ENCODE measurements at regions not wholly inside any gene's neighbourhood (a gene's known extent, or its start where the extent isn't known, plus 50 kb on each side); places are given as distances from the start of the nearest gene placed in this dataset.

- TF ChIP-seq, protein P1, sequence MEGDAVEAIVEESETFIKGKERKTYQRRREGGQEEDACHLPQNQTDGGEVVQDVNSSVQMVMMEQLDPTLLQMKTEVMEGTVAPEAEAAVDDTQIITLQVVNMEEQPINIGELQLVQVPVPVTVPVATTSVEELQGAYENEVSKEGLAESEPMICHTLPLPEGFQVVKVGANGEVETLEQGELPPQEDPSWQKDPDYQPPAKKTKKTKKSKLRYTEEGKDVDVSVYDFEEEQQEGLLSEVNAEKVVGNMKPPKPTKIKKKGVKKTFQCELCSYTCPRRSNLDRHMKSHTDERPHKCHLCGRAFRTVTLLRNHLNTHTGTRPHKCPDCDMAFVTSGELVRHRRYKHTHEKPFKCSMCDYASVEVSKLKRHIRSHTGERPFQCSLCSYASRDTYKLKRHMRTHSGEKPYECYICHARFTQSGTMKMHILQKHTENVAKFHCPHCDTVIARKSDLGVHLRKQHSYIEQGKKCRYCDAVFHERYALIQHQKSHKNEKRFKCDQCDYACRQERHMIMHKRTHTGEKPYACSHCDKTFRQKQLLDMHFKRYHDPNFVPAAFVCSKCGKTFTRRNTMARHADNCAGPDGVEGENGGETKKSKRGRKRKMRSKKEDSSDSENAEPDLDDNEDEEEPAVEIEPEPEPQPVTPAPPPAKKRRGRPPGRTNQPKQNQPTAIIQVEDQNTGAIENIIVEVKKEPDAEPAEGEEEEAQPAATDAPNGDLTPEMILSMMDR (IDR thresholded peaks at IDR 0.05): no peak
- TF ChIP-seq POLR2AphosphoS5 (IDR thresholded peaks at IDR 0.05; ENCODE audit: low read depth, low read length) (no peak), TCF7L2 (IDR thresholded peaks at IDR 0.05; ENCODE audit: low read depth, low read length) (no peak)
- TF ChIP-seq, protein P2, sequence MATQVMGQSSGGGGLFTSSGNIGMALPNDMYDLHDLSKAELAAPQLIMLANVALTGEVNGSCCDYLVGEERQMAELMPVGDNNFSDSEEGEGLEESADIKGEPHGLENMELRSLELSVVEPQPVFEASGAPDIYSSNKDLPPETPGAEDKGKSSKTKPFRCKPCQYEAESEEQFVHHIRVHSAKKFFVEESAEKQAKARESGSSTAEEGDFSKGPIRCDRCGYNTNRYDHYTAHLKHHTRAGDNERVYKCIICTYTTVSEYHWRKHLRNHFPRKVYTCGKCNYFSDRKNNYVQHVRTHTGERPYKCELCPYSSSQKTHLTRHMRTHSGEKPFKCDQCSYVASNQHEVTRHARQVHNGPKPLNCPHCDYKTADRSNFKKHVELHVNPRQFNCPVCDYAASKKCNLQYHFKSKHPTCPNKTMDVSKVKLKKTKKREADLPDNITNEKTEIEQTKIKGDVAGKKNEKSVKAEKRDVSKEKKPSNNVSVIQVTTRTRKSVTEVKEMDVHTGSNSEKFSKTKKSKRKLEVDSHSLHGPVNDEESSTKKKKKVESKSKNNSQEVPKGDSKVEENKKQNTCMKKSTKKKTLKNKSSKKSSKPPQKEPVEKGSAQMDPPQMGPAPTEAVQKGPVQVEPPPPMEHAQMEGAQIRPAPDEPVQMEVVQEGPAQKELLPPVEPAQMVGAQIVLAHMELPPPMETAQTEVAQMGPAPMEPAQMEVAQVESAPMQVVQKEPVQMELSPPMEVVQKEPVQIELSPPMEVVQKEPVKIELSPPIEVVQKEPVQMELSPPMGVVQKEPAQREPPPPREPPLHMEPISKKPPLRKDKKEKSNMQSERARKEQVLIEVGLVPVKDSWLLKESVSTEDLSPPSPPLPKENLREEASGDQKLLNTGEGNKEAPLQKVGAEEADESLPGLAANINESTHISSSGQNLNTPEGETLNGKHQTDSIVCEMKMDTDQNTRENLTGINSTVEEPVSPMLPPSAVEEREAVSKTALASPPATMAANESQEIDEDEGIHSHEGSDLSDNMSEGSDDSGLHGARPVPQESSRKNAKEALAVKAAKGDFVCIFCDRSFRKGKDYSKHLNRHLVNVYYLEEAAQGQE (IDR thresholded peaks at IDR 0.05; ENCODE audit: insufficient read depth in 1 of 2, low read depth in 2 of 2, low read length in 1 of 2): no peak
These were observed 144.6 kb downstream of the ATP23 start for GRCh38 chr12:58086006-58086405.

Data from Panc1 (cell line).